ENCODE measurements at regions not wholly inside any gene's neighbourhood (a gene's known extent, or its start where the extent isn't known, plus 50 kb on each side); places are given as distances from the start of the nearest gene placed in this dataset.

GRCh38 chr5:162911873-162912272 lies 525.5 kb upstream of the CCNG1 start:
- 18% methylated on average over 2 of the region's 2 CpGs; no CpG with 5 or more reads in 1 of the 2 experiments for WGBS, 2 experiments (ENCODE audit: extremely low coverage in 2 of 2, insufficient read length in 1 of 2)
- intact Hi-C loops (cut with micrococcal nuclease) = no loop called here
- Histone ChIP-seq H2AK9ac (replicated peaks; ENCODE audit: low read depth, low read length, poor library complexity) (no peak overlapping the region), H2BK15ac (ENCODE audit: low read depth, low read length) (no peak overlapping the region), H4K8ac (ENCODE audit: low read depth in 2 of 2, low read length in 2 of 2) (no peak overlapping the region), H3K23ac (ENCODE audit: low read depth, low read length) (no peak overlapping the region), H3K27ac (ENCODE audit: insufficient read depth, low read length) (no peak overlapping the region), H2BK20ac (ENCODE audit: low read depth, low read length) (no peak overlapping the region), H3K4me2 (ENCODE audit: low read depth, low read length) (no peak overlapping the region), H3K56ac (ENCODE audit: extremely low read depth, insufficient read depth, low read length) (no peak overlapping the region), H3K4me1 (ENCODE audit: control insufficient read depth, insufficient read depth, low read length) (no peaks in the 10 kb centered on the region), H2BK120ac (ENCODE audit: low read depth, low read length) (no peak overlapping the region), H4K91ac (ENCODE audit: insufficient read depth, low read depth, low read length) (no peak overlapping the region), H3K36me3 (ENCODE audit: control insufficient read depth, insufficient read depth, low read length) (no peaks in the 10 kb centered on the region), H3K9me3 (ENCODE audit: control insufficient read depth, insufficient read depth, low read length) (peaks cover 8% of the 10 kb centered on the region), H3K9ac (ENCODE audit: low read depth, low read length) (no peak overlapping the region), H3K27me3 (ENCODE audit: control insufficient read depth, insufficient read depth, low read length) (no peaks in the 10 kb centered on the region), H3K14ac (replicated peaks; ENCODE audit: low read depth, low read length) (no peak overlapping the region), H2BK5ac (ENCODE audit: low read depth, low read length, poor library complexity, severe bottlenecking) (no peak overlapping the region), H3K79me1 (ENCODE audit: low read depth in 1 of 2, low read length in 2 of 2) (no peaks in the 10 kb centered on the region), H4K20me1 (ENCODE audit: insufficient read depth, low read length) (no peaks in the 10 kb centered on the region), H3K4ac (ENCODE audit: low read depth, low read length) (no peak overlapping the region), H2AK5ac (ENCODE audit: low read depth, low read length) (no peak overlapping the region), H3K9me1 (ENCODE audit: insufficient read depth, low read length) (no peaks in the 10 kb centered on the region), H4K5ac (ENCODE audit: low read depth, low read length) (no peak overlapping the region), H3K4me3 (ENCODE audit: insufficient read depth, low read depth, low read length) (no peak overlapping the region), H3K18ac (ENCODE audit: low read depth, low read length) (no peak overlapping the region), H2AFZ (replicated peaks; ENCODE audit: low read length, poor library complexity) (no peak overlapping the region)
- no peak for TF ChIP-seq BHLHE40 (IDR thresholded peaks at IDR 0.05; ENCODE audit: low read depth, low read length)
- TF ChIP-seq, protein P1, sequence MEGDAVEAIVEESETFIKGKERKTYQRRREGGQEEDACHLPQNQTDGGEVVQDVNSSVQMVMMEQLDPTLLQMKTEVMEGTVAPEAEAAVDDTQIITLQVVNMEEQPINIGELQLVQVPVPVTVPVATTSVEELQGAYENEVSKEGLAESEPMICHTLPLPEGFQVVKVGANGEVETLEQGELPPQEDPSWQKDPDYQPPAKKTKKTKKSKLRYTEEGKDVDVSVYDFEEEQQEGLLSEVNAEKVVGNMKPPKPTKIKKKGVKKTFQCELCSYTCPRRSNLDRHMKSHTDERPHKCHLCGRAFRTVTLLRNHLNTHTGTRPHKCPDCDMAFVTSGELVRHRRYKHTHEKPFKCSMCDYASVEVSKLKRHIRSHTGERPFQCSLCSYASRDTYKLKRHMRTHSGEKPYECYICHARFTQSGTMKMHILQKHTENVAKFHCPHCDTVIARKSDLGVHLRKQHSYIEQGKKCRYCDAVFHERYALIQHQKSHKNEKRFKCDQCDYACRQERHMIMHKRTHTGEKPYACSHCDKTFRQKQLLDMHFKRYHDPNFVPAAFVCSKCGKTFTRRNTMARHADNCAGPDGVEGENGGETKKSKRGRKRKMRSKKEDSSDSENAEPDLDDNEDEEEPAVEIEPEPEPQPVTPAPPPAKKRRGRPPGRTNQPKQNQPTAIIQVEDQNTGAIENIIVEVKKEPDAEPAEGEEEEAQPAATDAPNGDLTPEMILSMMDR (conservative IDR thresholded peaks at IDR 0.05; ENCODE audit: low read depth, low read length) = no peak
- no peak for TF ChIP-seq MAZ (IDR thresholded peaks at IDR 0.05; ENCODE audit: borderline replicate concordance, low read depth, low read length)
- TF ChIP-seq, protein P2, sequence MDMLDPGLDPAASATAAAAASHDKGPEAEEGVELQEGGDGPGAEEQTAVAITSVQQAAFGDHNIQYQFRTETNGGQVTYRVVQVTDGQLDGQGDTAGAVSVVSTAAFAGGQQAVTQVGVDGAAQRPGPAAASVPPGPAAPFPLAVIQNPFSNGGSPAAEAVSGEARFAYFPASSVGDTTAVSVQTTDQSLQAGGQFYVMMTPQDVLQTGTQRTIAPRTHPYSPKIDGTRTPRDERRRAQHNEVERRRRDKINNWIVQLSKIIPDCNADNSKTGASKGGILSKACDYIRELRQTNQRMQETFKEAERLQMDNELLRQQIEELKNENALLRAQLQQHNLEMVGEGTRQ (IDR thresholded peaks at IDR 0.05; ENCODE audit: low read depth, low read length) = no peak
- TF ChIP-seq RAD21 (IDR thresholded peaks at IDR 0.05; ENCODE audit: low read length) = no peak
- no peak for TF ChIP-seq FOS (IDR thresholded peaks at IDR 0.05; ENCODE audit: low read depth, low read length)
- no peak for TF ChIP-seq POLR2A (IDR thresholded peaks at IDR 0.05; ENCODE audit: low read depth, low read length)
- TF ChIP-seq ELK1 (IDR thresholded peaks at IDR 0.05; ENCODE audit: borderline replicate concordance, low read depth, low read length) = no peak
- no peak for TF ChIP-seq MAFK (IDR thresholded peaks at IDR 0.05; ENCODE audit: low read depth, low read length)
- TF ChIP-seq SMC3 (IDR thresholded peaks at IDR 0.05; ENCODE audit: low read depth, low read length) = no peak
- no peak for TF ChIP-seq CHD1 (IDR thresholded peaks at IDR 0.05; ENCODE audit: low read depth, low read length)
- no peak for TF ChIP-seq RFX5 (IDR thresholded peaks at IDR 0.05; ENCODE audit: low read depth, low read length)
- no peak for TF ChIP-seq RCOR1 (IDR thresholded peaks at IDR 0.05; ENCODE audit: insufficient replicate concordance, low read length)
- TF ChIP-seq CEBPB (IDR thresholded peaks at IDR 0.05; ENCODE audit: low read depth, low read length) = no peak
- no peak for TF ChIP-seq NFE2L2 (IDR thresholded peaks at IDR 0.05; ENCODE audit: low read depth, low read length)
- TF ChIP-seq MXI1 (IDR thresholded peaks at IDR 0.05; ENCODE audit: borderline replicate concordance, low read depth, low read length) = no peak
- DNase-seq = no peak
- ChIA-PET CTCF (no interaction called here), POLR2A (ENCODE audit: unreplicated experiment) (no interaction called here)
- dilution Hi-C loops (cut with HindIII; ENCODE audit: low sequenced_read_pairs, unreplicated experiment) = no loop called here
- no peak for ATAC-seq (ENCODE audit: low read depth)
- in situ Hi-C loops (cut with MboI; ENCODE audit: low sequenced_read_pairs) = no loop called here
- no TSS peak for BruUV-seq (replicated peaks)

Measured in IMR-90 (cell line).